ENCODE measurements at regions not wholly inside any gene's neighbourhood (a gene's known extent, or its start where the extent isn't known, plus 50 kb on each side); places are given as distances from the start of the nearest gene placed in this dataset.

DNA sequence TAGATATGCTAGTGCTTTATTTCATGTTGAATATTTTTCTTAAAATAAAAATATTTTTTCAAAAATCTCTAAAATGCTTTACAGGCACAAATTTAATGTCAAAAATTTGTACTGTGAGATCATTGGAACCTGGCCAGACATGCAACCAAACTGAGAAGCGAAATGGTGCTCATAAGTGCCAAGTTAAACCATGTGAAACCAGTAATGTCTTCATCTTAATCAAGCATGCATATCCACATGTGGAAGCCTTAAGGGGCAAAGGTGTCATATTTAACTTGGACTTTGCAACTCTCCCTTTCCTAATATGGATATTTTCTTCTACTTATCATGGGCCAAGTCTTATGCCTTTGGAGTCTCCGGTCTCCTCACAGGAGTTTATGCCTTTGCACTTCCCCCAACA is 208.9 kb upstream of the COL8A1 start:
- TF ChIP-seq, protein P1, sequence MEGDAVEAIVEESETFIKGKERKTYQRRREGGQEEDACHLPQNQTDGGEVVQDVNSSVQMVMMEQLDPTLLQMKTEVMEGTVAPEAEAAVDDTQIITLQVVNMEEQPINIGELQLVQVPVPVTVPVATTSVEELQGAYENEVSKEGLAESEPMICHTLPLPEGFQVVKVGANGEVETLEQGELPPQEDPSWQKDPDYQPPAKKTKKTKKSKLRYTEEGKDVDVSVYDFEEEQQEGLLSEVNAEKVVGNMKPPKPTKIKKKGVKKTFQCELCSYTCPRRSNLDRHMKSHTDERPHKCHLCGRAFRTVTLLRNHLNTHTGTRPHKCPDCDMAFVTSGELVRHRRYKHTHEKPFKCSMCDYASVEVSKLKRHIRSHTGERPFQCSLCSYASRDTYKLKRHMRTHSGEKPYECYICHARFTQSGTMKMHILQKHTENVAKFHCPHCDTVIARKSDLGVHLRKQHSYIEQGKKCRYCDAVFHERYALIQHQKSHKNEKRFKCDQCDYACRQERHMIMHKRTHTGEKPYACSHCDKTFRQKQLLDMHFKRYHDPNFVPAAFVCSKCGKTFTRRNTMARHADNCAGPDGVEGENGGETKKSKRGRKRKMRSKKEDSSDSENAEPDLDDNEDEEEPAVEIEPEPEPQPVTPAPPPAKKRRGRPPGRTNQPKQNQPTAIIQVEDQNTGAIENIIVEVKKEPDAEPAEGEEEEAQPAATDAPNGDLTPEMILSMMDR (IDR thresholded peaks at IDR 0.05): no peak
- TF ChIP-seq POLR2A (IDR thresholded peaks at IDR 0.05): no peak

All from esophagus squamous epithelium (tissue), 4 donors.